Adipocyte (in vitro differentiated cells): ENCODE measurements at regions not wholly inside any gene's neighbourhood (a gene's known extent, or its start where the extent isn't known, plus 50 kb on each side); places are given as distances from the start of the nearest gene placed in this dataset.
"Not testable (repeated sequence)": the region's sequence is repeated elsewhere in the genome, so short reads cannot be mapped to it uniquely, and the experiment has no call there.

Experiments used
- DNase-seq: peaks from one replicate; pipeline ENCODE4 v3.0.0-alpha.2; 2015; ENCODE audit warnings: low read depth
- H3K27me3 ChIP-seq: replicated peaks from 2 replicates; pipeline ENCODE4 v1.7.0; 2013; ENCODE audit warnings: mild to moderate bottlenecking, low read length, moderate library complexity; ENCODE audit not compliant: control insufficient read depth, insufficient read depth
- H3K36me3 ChIP-seq: 2 replicates; pipeline ENCODE4 v1.7.0; 2013; ENCODE audit warnings: low read length, mild to moderate bottlenecking, moderate library complexity; ENCODE audit not compliant: control insufficient read depth, insufficient read depth, severe bottlenecking
- H3K4me1 ChIP-seq: 2 replicates; pipeline ENCODE4 v1.7.0; 2013; ENCODE audit warnings: mild to moderate bottlenecking, low read length, moderate library complexity; ENCODE audit not compliant: control insufficient read depth, insufficient read depth
- H3K4me3 ChIP-seq: 2 replicates; pipeline ENCODE4 v1.7.0; 2013; ENCODE audit warnings: mild to moderate bottlenecking, low read length, moderate library complexity
- H3K9ac ChIP-seq: 2 replicates; pipeline ENCODE4 v1.7.0; 2013; ENCODE audit warnings: mild to moderate bottlenecking, low read length, moderate library complexity
- H3K9me3 ChIP-seq: 2 replicates; pipeline ENCODE4 v1.7.0; 2013; ENCODE audit warnings: mild to moderate bottlenecking, low read length, moderate library complexity; ENCODE audit not compliant: control insufficient read depth

DNA sequence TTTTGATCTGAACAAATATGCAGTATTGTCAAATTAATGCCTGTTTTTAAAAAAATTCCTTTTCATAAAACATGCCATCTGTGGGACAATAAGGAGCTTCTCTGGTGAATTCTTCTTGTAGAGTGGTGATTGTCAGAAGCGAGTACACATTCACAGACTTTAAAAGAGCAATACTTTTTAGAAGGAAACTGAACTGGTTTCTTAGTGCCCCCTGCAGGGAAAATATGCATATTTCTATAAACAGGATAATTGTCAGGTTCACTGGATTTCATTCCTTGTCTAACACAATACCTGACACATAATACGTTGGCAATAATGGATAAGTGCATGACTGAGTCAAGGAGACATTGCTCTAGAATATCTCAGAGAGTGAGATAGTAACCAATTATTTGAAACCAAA, 133.7 kb downstream of the KIF4B start:
- Histone ChIP-seq H3K4me3 (no peak overlapping the region), H3K4me1 (no peaks in the 10 kb centered on the region), H3K36me3 (no peaks in the 10 kb centered on the region), H3K9me3 (no peaks in the 10 kb centered on the region), H3K27me3 (peaks cover 25% of the 10 kb centered on the region), H3K9ac (no peak overlapping the region)
- peak; percentile 57 for DNase-seq

DNA sequence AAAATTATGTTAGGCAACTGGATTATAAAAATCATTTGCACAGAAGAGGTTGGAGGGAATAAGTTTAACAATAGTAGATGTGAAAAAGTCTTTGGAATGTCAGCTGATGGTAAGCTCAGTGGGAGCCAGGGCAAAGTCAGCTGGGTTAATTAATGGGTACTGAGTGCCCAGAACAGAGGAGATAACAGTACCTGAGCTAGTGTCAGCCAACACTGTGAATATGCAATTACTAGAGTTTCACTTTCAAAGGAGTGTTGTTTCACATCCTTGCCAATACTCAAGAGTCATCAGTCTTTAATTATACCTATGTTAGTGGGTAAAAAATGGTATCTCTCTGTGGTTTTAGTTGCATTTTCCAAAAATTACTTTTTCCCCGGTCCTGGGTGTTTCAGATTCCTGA, 135.1 kb downstream of the KIF4B start:
- H3K4me1 ChIP-seq, result no peaks in the 10 kb centered on the region
- H3K9ac ChIP-seq, result no peak overlapping the region
- H3K27me3 ChIP-seq, result peaks cover 20% of the 10 kb centered on the region
- DNase-seq, result no peak
- no peaks in the 10 kb centered on the region for H3K9me3 ChIP-seq
- H3K36me3 ChIP-seq, result no peaks in the 10 kb centered on the region
- no peak overlapping the region for H3K4me3 ChIP-seq

DNA sequence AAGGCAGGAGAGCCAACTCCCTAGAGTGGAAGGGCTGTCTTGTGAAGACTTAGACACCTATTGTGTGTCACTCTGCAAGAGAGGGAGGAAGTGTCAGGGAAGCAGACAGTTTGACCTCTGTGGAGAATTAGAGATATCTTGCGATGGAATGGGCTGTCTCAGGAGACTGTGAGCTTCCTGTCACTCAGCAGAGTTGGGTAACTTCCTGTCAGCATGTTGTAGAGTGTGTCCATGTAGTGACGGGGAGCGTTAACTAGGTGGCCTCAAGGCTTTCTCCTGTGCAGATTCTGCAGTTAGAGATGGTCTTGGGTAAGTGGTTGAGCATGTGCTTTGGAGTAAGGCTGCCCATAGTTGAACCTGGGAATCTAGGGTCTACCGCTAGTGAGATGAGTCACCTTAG, 136.5 kb downstream of the KIF4B start:
- Histone ChIP-seq H3K9me3 (no peaks in the 10 kb centered on the region), H3K9ac (no peak overlapping the region), H3K27me3 (peaks cover 10% of the 10 kb centered on the region), H3K4me3 (no peak overlapping the region), H3K36me3 (no peaks in the 10 kb centered on the region), H3K4me1 (no peaks in the 10 kb centered on the region)
- DNase-seq, result no peak

- H3K27me3 ChIP-seq, result no peaks in the 10 kb centered on the region
- DNase-seq, result no peak
Measured at GRCh38 chr5:155154973-155155372, 141.4 kb downstream of the KIF4B start.

GRCh38 chr5:155163084-155163483, 149.5 kb downstream of the KIF4B start:
- not testable (repeated sequence) for DNase-seq, H3K4me3 ChIP-seq

More at GRCh38 chr5:155154973-155155372, 141.4 kb downstream of the KIF4B start:
- no peaks in the 10 kb centered on the region for H3K4me1 ChIP-seq
- no peak overlapping the region for H3K9ac ChIP-seq
- no peak overlapping the region for H3K4me3 ChIP-seq
- no peaks in the 10 kb centered on the region for H3K9me3 ChIP-seq
- H3K36me3 ChIP-seq, result no peaks in the 10 kb centered on the region

GRCh38 chr5:155167736-155168135, 154.2 kb downstream of the KIF4B start:
- no peaks in the 10 kb centered on the region for H3K36me3 ChIP-seq
- DNase-seq, result no peak
- no peak overlapping the region for H3K9ac ChIP-seq
- H3K4me1 ChIP-seq, result no peaks in the 10 kb centered on the region
- H3K4me3 ChIP-seq, result no peak overlapping the region
- no peaks in the 10 kb centered on the region for H3K27me3 ChIP-seq
- no peaks in the 10 kb centered on the region for H3K9me3 ChIP-seq

More at GRCh38 chr5:155163084-155163483, 149.5 kb downstream of the KIF4B start:
- H3K9ac ChIP-seq, H3K36me3 ChIP-seq, H3K27me3 ChIP-seq, H3K4me1 ChIP-seq, H3K9me3 ChIP-seq: not testable (repeated sequence)

DNA sequence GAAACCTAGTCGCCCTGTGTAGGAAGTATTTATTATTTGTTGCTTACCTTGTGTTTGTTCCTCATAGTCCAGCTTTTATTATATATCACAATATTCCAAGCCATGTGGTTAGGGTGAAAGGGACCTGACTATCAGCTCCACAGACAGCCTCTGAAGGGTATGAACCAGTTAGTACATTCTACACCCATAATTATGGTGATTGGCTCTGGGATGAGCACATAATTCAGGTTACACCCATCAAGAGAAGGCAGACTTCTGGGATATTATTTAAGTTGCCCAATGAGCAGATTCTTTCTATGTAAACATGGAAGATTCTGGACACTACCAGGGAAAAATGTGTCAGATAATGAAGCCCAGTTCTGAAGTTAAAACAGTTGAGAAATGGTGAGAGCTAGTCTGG, 168.0 kb downstream of the KIF4B start:
- DNase-seq, result no peak
- Histone ChIP-seq H3K9me3 (peaks cover 20% of the 10 kb centered on the region), H3K9ac (no peak overlapping the region), H3K4me1 (no peaks in the 10 kb centered on the region), H3K27me3 (no peaks in the 10 kb centered on the region), H3K4me3 (no peak overlapping the region), H3K36me3 (no peaks in the 10 kb centered on the region)

DNA sequence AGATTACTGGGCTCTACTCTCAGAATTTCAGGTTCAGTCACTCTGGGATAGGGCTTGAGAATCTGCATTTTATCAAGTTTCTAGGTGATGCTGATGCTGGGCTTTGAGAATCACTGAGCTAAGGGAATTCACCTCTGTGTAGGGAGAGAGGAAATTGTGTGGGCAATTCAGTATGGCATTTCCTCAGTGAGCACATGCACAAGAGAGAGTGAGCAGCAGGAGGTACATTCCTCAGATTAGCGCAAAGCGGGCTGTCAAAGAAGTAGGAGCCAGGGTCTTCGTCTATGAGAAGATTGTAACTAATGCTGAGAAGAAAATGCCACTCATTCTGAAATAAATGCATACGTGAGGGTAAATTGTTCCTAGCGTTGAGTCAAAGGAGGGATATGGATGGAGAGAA, 175.9 kb downstream of the KIF4B start:
- no peaks in the 10 kb centered on the region for H3K27me3 ChIP-seq
- H3K9ac ChIP-seq, result no peak overlapping the region
- no peak for DNase-seq
- no peaks in the 10 kb centered on the region for H3K36me3 ChIP-seq
- no peaks in the 10 kb centered on the region for H3K4me1 ChIP-seq
- H3K4me3 ChIP-seq, result no peak overlapping the region
- H3K9me3 ChIP-seq, result peaks cover 18% of the 10 kb centered on the region

- Histone ChIP-seq H3K9me3 (peaks cover 17% of the 10 kb centered on the region), H3K27me3 (no peaks in the 10 kb centered on the region), H3K4me3 (no peak overlapping the region), H3K9ac (no peak overlapping the region), H3K36me3 (no peaks in the 10 kb centered on the region), H3K4me1 (no peaks in the 10 kb centered on the region)
- DNase-seq, result no peak
Measured at GRCh38 chr5:155189981-155190380, 176.4 kb downstream of the KIF4B start.

GRCh38 chr5:155193029-155193428, 179.5 kb downstream of the KIF4B start:
- H3K36me3 ChIP-seq, result no peaks in the 10 kb centered on the region
- H3K9ac ChIP-seq, result no peak overlapping the region
- H3K4me1 ChIP-seq, result no peaks in the 10 kb centered on the region
- DNase-seq, result no peak
- H3K4me3 ChIP-seq, result no peak overlapping the region
- no peaks in the 10 kb centered on the region for H3K27me3 ChIP-seq
- peaks cover 7% of the 10 kb centered on the region for H3K9me3 ChIP-seq

DNA sequence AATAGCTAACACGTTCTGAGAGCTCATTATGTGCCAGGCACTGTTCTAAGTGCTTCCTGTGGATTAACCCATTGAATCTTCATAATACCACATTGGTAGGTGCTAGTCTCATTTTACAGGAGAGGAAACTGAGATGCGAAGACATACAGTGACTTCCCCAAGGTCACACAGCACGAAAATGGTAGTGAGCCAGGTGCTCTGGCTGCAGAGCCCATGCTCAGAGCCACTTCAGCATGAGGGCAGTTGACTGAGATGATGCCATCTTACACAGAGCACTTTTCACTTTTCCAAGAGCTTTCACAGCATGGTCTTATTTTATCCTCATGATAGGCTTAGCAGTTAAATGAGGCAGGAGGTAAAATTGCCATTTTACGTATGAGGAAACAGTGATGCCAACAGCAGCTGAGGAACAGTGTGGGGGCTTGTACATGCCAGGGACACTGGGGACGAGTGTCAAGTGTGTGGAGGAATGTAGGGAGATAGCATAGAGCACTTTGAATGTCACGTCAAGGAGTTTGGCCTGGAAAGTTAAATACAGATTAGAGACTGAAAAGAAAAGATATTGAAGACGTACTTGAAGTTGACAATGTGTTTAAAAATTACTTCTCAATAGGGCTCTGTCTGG, 180.0 kb downstream of the KIF4B start:
- H3K27me3 ChIP-seq, result no peaks in the 10 kb centered on the region
- H3K4me3 ChIP-seq, result no peak overlapping the region
- H3K36me3 ChIP-seq, result no peaks in the 10 kb centered on the region
- H3K9ac ChIP-seq, result no peak overlapping the region
- no peaks in the 10 kb centered on the region for H3K4me1 ChIP-seq
- peaks cover 7% of the 10 kb centered on the region for H3K9me3 ChIP-seq
- DNase-seq, result no peak

DNA sequence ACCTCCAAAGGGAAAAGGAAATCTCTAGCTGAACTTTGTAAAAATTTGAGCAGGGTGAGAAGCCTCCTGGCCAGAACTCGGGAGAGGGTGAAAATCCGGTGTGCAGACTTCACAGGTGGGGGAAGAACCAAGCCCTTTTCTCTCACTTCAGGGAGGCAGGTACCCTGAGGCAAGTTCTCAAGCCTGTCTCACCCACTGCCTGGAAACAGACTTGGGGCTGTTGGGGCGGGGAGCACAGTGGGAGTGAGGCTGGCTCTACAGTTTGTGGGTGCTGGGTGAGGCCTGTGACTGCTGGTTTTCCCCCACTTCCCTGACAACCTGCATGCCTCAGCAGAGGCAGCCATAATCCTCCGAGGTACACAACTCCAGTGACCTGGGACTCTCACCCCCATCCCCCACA, 187.1 kb downstream of the KIF4B start:
- Histone ChIP-seq H3K9ac (no peak overlapping the region), H3K36me3 (no peaks in the 10 kb centered on the region), H3K27me3 (no peaks in the 10 kb centered on the region), H3K9me3 (no peaks in the 10 kb centered on the region), H3K4me3 (no peak overlapping the region), H3K4me1 (no peaks in the 10 kb centered on the region)
- no peak for DNase-seq
